ENCODE measurements at regions not wholly inside any gene's neighbourhood (a gene's known extent, or its start where the extent isn't known, plus 50 kb on each side); places are given as distances from the start of the nearest gene placed in this dataset.
A peak's percentile ranks its signal among the peaks of the same experiment; 100 is the strongest.
"Not testable (repeated sequence)": the region's sequence is repeated elsewhere in the genome, so short reads cannot be mapped to it uniquely, and the experiment has no call there.

DNA sequence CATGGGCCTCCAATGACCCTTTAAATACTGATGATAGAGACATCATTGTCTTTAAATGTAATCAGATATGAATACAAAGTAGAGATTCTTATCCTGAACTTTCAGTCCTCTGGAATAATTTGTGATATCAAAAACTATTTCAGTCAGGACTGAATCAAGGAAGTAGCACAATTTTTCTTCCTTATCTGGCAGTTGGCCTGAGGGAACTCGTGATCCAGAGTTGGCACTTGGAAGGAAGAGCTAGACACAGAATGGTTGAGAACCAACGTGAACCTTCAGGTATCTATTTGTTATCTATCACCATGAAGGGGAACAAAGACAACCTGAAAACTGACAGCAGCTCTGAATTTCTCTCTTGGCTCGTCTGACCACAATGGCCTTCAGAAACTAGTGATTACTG, 269.3 kb downstream of the PRDM9 start:
- Histone ChIP-seq H3K27me3 (ENCODE audit: control insufficient read depth, low read length) (no peaks in the 10 kb centered on the region), H3K4me3 (ENCODE audit: low read length) (no peak overlapping the region), H3F3A (ENCODE audit: control insufficient read depth, insufficient read depth) (no peaks in the 10 kb centered on the region), H4K20me1 (ENCODE audit: control insufficient read depth, insufficient read depth, low read depth, low read length) (no peaks in the 10 kb centered on the region), H3K9me2 (replicated peaks; ENCODE audit: control insufficient read depth, low read length) (no peaks in the 10 kb centered on the region), H3K4me2 (ENCODE audit: low read length) (no peak overlapping the region), H3K27ac (ENCODE audit: low read depth, low read length) (no peak overlapping the region), H3K4me1 (ENCODE audit: control insufficient read depth, low read length) (no peaks in the 10 kb centered on the region), H3K79me2 (ENCODE audit: control insufficient read depth, low read length) (no peaks in the 10 kb centered on the region), H3K9me3 (ENCODE audit: control insufficient read depth, insufficient read depth, low read length) (no peaks in the 10 kb centered on the region; the same call in 1 of the 2 replicates), H3K36me3 (ENCODE audit: control insufficient read depth, low read length) (no peaks in the 10 kb centered on the region)
- TF ChIP-seq CTCF (IDR thresholded peaks at IDR 0.05; ENCODE audit: low read depth, low read length, poor library complexity, severe bottlenecking) (no peak), EZH2phosphoT487 (IDR thresholded peaks at IDR 0.05; ENCODE audit: borderline replicate concordance, low read length) (no peak)

DNA sequence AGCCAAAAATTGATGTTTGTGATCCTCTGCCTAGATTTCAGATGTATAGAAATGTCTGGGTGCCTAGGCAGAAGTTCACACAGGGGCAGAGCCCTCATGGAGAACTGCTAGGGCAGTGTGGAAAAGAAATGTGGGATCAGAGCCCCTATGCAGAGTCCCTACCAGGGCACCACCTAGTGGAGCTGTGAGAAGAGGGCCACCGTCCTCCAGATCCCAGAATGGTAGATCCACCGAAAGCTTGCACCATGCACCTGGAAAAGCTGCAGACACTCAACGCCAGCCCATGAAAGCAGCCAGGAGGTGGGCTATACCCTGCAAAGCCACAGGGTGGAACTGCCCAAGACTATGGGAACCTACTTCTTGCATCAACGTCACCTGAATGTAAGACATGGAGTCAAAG, 292.9 kb downstream of the PRDM9 start:
- not testable (repeated sequence) for H3K79me2 ChIP-seq (ENCODE audit: control insufficient read depth, low read length); H3K4me3 ChIP-seq (ENCODE audit: low read length); H3K9me3 ChIP-seq (ENCODE audit: control insufficient read depth, insufficient read depth, low read length); H3K27ac ChIP-seq (ENCODE audit: low read depth, low read length); H4K20me1 ChIP-seq (ENCODE audit: control insufficient read depth, insufficient read depth, low read depth, low read length); H3K27me3 ChIP-seq (ENCODE audit: control insufficient read depth, low read length); H3K36me3 ChIP-seq (ENCODE audit: control insufficient read depth, low read length); H3F3A ChIP-seq (ENCODE audit: control insufficient read depth, insufficient read depth); H3K9me2 ChIP-seq (replicated peaks; ENCODE audit: control insufficient read depth, low read length); H3K4me2 ChIP-seq (ENCODE audit: low read length); H3K4me1 ChIP-seq (ENCODE audit: control insufficient read depth, low read length)

DNA sequence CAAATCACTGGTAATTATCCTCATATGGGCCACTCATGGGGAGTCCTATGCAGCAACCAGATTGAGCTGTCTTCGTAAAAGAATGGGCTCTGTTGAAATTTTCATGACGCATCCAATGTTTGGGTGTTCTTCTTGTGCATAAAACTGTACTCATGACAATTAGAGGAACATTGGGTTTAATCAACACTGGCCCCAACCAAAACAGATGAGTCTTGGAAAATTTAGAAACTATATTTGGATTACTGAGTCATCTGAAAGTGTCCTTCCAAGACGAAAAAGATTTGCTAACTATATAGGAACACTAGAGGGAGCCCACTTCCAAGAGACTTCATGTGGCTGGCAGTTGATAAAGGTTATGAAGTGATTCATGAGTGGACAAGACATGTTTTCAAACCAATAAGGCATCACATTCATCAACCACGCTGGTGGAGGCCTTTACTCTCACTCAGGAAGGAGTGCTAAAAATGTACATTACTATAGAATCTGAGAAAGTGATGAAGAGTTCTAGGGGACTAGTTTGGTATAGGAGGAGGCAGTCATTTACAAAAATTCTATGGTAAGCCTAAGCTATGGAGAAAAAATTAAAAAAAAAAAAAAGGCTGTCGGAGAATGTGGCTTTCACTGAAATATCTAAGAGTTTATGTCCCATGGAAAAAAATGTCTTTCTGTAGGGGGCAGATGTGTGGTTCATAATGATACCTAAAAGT, 313.5 kb downstream of the PRDM9 start:
- TF ChIP-seq EZH2phosphoT487 (IDR thresholded peaks at IDR 0.05; ENCODE audit: borderline replicate concordance, low read length) (no peak), CTCF (IDR thresholded peaks at IDR 0.05; ENCODE audit: low read depth, low read length, poor library complexity, severe bottlenecking) (peak; percentile 47)
- no peak overlapping the region for H3K4me2 ChIP-seq (ENCODE audit: low read length)

DNA sequence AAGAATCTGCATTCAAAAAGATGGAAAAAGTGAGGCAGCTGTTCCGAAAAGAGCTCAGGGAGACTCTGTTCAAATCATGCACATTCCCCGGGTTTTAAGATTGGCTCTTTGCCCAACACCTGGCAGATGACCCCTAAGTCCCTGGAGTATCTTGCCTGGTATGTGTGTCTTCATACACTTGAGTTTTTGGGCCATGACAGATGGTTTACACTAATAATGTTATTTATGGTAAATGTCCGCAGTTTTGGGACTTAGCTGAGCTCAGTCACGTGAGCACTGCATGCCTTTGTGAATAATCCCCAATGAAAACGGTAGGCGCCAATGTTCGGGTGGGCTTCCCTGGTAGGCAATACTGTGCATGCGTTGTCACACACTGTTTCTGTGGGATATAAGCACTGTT, 316.1 kb downstream of the PRDM9 start:
- H3K9me3 ChIP-seq (ENCODE audit: control insufficient read depth, insufficient read depth, low read length), result no peaks in the 10 kb centered on the region
- no peaks in the 10 kb centered on the region for H3K4me1 ChIP-seq (ENCODE audit: control insufficient read depth, low read length)
- H3K36me3 ChIP-seq (ENCODE audit: control insufficient read depth, low read length), result no peaks in the 10 kb centered on the region
- no peak for TF ChIP-seq CTCF (IDR thresholded peaks at IDR 0.05; ENCODE audit: low read depth, low read length, poor library complexity, severe bottlenecking)
- no peak for TF ChIP-seq EZH2phosphoT487 (IDR thresholded peaks at IDR 0.05; ENCODE audit: borderline replicate concordance, low read length)
- H4K20me1 ChIP-seq (ENCODE audit: control insufficient read depth, insufficient read depth, low read depth, low read length), result no peaks in the 10 kb centered on the region
- H3K9me2 ChIP-seq (replicated peaks; ENCODE audit: control insufficient read depth, low read length), result no peaks in the 10 kb centered on the region
- H3K79me2 ChIP-seq (ENCODE audit: control insufficient read depth, low read length), result no peaks in the 10 kb centered on the region
- H3K4me3 ChIP-seq (ENCODE audit: low read length), result no peak overlapping the region
- H3K4me2 ChIP-seq (ENCODE audit: low read length), result no peak overlapping the region
- no peaks in the 10 kb centered on the region for H3K27me3 ChIP-seq (ENCODE audit: control insufficient read depth, low read length)
- H3K27ac ChIP-seq (ENCODE audit: low read depth, low read length), result no peak overlapping the region
- no peaks in the 10 kb centered on the region for H3F3A ChIP-seq (ENCODE audit: control insufficient read depth, insufficient read depth)

More for the DNA sequence above, 313.5 kb downstream of the PRDM9 start:
- Histone ChIP-seq H3F3A (ENCODE audit: control insufficient read depth, insufficient read depth) (no peaks in the 10 kb centered on the region), H3K4me1 (ENCODE audit: control insufficient read depth, low read length) (no peaks in the 10 kb centered on the region), H3K79me2 (ENCODE audit: control insufficient read depth, low read length) (no peaks in the 10 kb centered on the region), H3K36me3 (ENCODE audit: control insufficient read depth, low read length) (no peaks in the 10 kb centered on the region), H3K9me2 (replicated peaks; ENCODE audit: control insufficient read depth, low read length) (no peaks in the 10 kb centered on the region), H3K27me3 (ENCODE audit: control insufficient read depth, low read length) (no peaks in the 10 kb centered on the region), H3K27ac (ENCODE audit: low read depth, low read length) (no peak overlapping the region), H4K20me1 (ENCODE audit: control insufficient read depth, insufficient read depth, low read depth, low read length) (no peaks in the 10 kb centered on the region), H3K9me3 (ENCODE audit: control insufficient read depth, insufficient read depth, low read length) (no peaks in the 10 kb centered on the region), H3K4me3 (ENCODE audit: low read length) (no peak overlapping the region)
